ENCODE measurements at regions not wholly inside any gene's neighbourhood (a gene's known extent, or its start where the extent isn't known, plus 50 kb on each side); places are given as distances from the start of the nearest gene placed in this dataset.

- H3K9me2 ChIP-seq: no peaks in the 10 kb centered on the region
- H3K27me3 ChIP-seq (ENCODE audit: insufficient read depth): no peaks in the 10 kb centered on the region
- H3K9ac ChIP-seq: no peak overlapping the region
- DNase-seq: no peak
- no peaks in the 10 kb centered on the region for H3K4me1 ChIP-seq (ENCODE audit: control insufficient read depth in 1 of 2, insufficient read depth in 2 of 2, low read depth in 1 of 2, low read length in 1 of 2)
- no peaks in the 10 kb centered on the region for H3F3A ChIP-seq (replicated peaks; ENCODE audit: insufficient read depth)
- no peaks in the 10 kb centered on the region for H3K36me3 ChIP-seq (replicated peaks in 1 of 2; ENCODE audit: control insufficient read depth in 1 of 2, insufficient read depth in 2 of 2, low read length in 1 of 2)
- TF ChIP-seq SMC3 (IDR thresholded peaks at IDR 0.05; ENCODE audit: low read depth, low read length): no peak
- no peak overlapping the region for H3K4me3 ChIP-seq (ENCODE audit: low read depth in 2 of 2, low read length in 1 of 2)
- no peak overlapping the region for H3K4me2 ChIP-seq
- no peaks in the 10 kb centered on the region for H4K20me1 ChIP-seq (ENCODE audit: insufficient read depth)
- 17% methylated on average over 2 of the region's 3 CpGs for WGBS (ENCODE audit: low lambda C conversion rate)
- ChIA-PET CTCF (no interaction called here), POLR2A (no interaction called here)
- no peak overlapping the region for H3K27ac ChIP-seq (ENCODE audit: low read depth in 2 of 2, low read length in 1 of 2)
- no peaks in the 10 kb centered on the region for H3K9me3 ChIP-seq
- H2AFZ ChIP-seq (ENCODE audit: low read depth): no peak overlapping the region
- H3K79me2 ChIP-seq (ENCODE audit: insufficient read depth): no peaks in the 10 kb centered on the region
Observed at GRCh38 chr16:50980666-50981065, 170.4 kb downstream of the SALL1 start.

- no peaks in the 10 kb centered on the region for H3F3A ChIP-seq (replicated peaks; ENCODE audit: insufficient read depth)
- POLR2A ChIA-PET: no interaction called here
- no peaks in the 10 kb centered on the region for H3K79me2 ChIP-seq (ENCODE audit: insufficient read depth)
- H3K9me2 ChIP-seq: no peaks in the 10 kb centered on the region
- CTCF ChIA-PET: no interaction called here
- H4K20me1 ChIP-seq (ENCODE audit: insufficient read depth): no peaks in the 10 kb centered on the region
- DNase-seq: no peak
- H3K9ac ChIP-seq: no peak overlapping the region
- no peaks in the 10 kb centered on the region for H3K4me1 ChIP-seq (ENCODE audit: control insufficient read depth in 1 of 2, insufficient read depth in 2 of 2, low read depth in 1 of 2, low read length in 1 of 2)
- TF ChIP-seq RAD21 (IDR thresholded peaks at IDR 0.05; ENCODE audit: low read length) (no peak), JUND (IDR thresholded peaks at IDR 0.05) (no peak), SIN3A (IDR thresholded peaks at IDR 0.05; ENCODE audit: borderline replicate concordance, low read depth, low read length) (no peak), POLR2AphosphoS5 (IDR thresholded peaks at IDR 0.05; ENCODE audit: low read depth, low read length) (no peak), REST (IDR thresholded peaks at IDR 0.05; ENCODE audit: low read depth, low read length) (no peak), USF1 (IDR thresholded peaks at IDR 0.05; ENCODE audit: borderline replicate concordance, low read depth) (no peak), FOXJ3 (CRISPR knock-in tag; IDR thresholded peaks at IDR 0.05) (no peak), CHD2 (IDR thresholded peaks at IDR 0.05; ENCODE audit: low read length, partially characterized antibody) (no peak), USF2 (IDR thresholded peaks at IDR 0.05; ENCODE audit: borderline replicate concordance, low read depth, low read length) (no peak), NFIC (IDR thresholded peaks at IDR 0.05; ENCODE audit: borderline replicate concordance) (no peak), CTCF (IDR thresholded peaks at IDR 0.05) (no peak), TEAD4 (IDR thresholded peaks at IDR 0.05; ENCODE audit: borderline replicate concordance, insufficient read depth) (no peak), SMC3 (IDR thresholded peaks at IDR 0.05; ENCODE audit: low read depth, low read length) (no peak), RCOR1 (IDR thresholded peaks at IDR 0.05; ENCODE audit: low read length) (no peak), RFX5 (IDR thresholded peaks at IDR 0.05; ENCODE audit: low read length) (no peak)
- 16% methylated on average over 9 of the region's 9 CpGs for WGBS (ENCODE audit: low lambda C conversion rate)
- no peaks in the 10 kb centered on the region for H3K27me3 ChIP-seq (ENCODE audit: insufficient read depth)
- no peak overlapping the region for H3K4me2 ChIP-seq
- H2AFZ ChIP-seq (ENCODE audit: low read depth): no peak overlapping the region
- H3K9me3 ChIP-seq: no peaks in the 10 kb centered on the region
- H3K36me3 ChIP-seq (replicated peaks in 1 of 2; ENCODE audit: control insufficient read depth in 1 of 2, insufficient read depth in 2 of 2, low read length in 1 of 2): no peaks in the 10 kb centered on the region
- no peak overlapping the region for H3K27ac ChIP-seq (ENCODE audit: low read depth in 2 of 2, low read length in 1 of 2)
- H3K4me3 ChIP-seq (ENCODE audit: low read depth in 2 of 2, low read length in 1 of 2): no peak overlapping the region
Observed at GRCh38 chr16:50979806-50980620, 171.1 kb downstream of the SALL1 start.

Data from SK-N-SH (cell line).